ENCODE measurements at regions not wholly inside any gene's neighbourhood (a gene's known extent, or its start where the extent isn't known, plus 50 kb on each side); places are given as distances from the start of the nearest gene placed in this dataset.

DNA sequence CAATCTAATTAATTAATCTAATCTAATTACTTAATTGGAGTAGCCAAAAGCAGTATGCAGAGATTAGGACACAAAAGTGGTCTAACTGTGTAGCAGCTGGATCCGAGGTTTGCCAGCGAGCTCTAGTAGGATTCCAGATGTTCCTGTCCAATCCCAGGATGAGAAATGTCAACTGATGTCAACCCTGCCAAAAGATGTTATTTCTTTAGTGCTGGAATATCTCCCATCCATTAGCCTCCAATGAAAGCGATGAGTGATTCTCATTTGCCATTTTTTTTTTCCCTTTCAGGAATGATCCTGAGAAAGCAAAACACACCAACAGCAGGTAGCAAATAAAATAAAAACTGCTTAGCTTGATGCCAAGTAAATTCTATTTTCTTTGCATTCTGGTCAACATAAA, 372.9 kb downstream of the STIM2 start:
- TF ChIP-seq, protein P1, sequence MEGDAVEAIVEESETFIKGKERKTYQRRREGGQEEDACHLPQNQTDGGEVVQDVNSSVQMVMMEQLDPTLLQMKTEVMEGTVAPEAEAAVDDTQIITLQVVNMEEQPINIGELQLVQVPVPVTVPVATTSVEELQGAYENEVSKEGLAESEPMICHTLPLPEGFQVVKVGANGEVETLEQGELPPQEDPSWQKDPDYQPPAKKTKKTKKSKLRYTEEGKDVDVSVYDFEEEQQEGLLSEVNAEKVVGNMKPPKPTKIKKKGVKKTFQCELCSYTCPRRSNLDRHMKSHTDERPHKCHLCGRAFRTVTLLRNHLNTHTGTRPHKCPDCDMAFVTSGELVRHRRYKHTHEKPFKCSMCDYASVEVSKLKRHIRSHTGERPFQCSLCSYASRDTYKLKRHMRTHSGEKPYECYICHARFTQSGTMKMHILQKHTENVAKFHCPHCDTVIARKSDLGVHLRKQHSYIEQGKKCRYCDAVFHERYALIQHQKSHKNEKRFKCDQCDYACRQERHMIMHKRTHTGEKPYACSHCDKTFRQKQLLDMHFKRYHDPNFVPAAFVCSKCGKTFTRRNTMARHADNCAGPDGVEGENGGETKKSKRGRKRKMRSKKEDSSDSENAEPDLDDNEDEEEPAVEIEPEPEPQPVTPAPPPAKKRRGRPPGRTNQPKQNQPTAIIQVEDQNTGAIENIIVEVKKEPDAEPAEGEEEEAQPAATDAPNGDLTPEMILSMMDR (IDR thresholded peaks at IDR 0.05): no peak
- TF ChIP-seq TCF7L2 (IDR thresholded peaks at IDR 0.05; ENCODE audit: low read depth, low read length): no peak

Measured in Panc1 (cell line).